ENCODE measurements at regions not wholly inside any gene's neighbourhood (a gene's known extent, or its start where the extent isn't known, plus 50 kb on each side); places are given as distances from the start of the nearest gene placed in this dataset.

DNA sequence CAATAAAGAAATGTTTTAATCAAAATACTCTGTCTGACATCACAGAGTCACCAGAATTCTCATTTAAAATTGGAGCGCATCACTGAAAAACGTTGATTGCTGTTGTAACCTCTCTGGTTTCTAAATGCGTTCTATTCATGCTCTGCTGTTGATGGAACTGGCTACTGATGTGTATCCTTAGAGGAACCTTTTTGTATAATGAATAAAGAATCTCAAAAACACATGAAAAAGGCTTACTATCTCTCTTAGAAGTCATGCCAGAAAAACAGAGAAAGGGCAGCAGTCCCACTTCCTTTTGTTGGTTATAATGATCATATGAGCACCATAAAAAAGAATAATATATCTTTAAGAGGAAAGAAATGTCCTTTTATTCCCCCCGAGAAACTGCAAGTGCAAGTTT, 615.5 kb downstream of the TLE1 start:
- TF ChIP-seq, protein P1, sequence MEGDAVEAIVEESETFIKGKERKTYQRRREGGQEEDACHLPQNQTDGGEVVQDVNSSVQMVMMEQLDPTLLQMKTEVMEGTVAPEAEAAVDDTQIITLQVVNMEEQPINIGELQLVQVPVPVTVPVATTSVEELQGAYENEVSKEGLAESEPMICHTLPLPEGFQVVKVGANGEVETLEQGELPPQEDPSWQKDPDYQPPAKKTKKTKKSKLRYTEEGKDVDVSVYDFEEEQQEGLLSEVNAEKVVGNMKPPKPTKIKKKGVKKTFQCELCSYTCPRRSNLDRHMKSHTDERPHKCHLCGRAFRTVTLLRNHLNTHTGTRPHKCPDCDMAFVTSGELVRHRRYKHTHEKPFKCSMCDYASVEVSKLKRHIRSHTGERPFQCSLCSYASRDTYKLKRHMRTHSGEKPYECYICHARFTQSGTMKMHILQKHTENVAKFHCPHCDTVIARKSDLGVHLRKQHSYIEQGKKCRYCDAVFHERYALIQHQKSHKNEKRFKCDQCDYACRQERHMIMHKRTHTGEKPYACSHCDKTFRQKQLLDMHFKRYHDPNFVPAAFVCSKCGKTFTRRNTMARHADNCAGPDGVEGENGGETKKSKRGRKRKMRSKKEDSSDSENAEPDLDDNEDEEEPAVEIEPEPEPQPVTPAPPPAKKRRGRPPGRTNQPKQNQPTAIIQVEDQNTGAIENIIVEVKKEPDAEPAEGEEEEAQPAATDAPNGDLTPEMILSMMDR (optimal IDR thresholded peaks at IDR 0.05 in 1 of 3, IDR thresholded peaks at IDR 0.05 in 1 of 3, conservative IDR thresholded peaks at IDR 0.05 in 1 of 3; ENCODE audit: extremely low read depth in 1 of 3, insufficient read depth in 2 of 3, low read length in 3 of 3) = no peak
- TF ChIP-seq EZH2 (IDR thresholded peaks at IDR 0.05; ENCODE audit: low read length) = no peak
- no peaks in the 10 kb centered on the region for H3K9me3 ChIP-seq (ENCODE audit: control insufficient read depth, low read depth, low read length)
- dilution Hi-C loops (cut with MboI; ENCODE audit: extremely low pct_ligation_motif_present, low sequenced_read_pairs) = no loop called here
- no peak overlapping the region for H3K9ac ChIP-seq (ENCODE audit: control insufficient read depth, extremely low read depth, insufficient read depth, low read length)
- H3K9me1 ChIP-seq (ENCODE audit: control insufficient read depth, extremely low read depth, insufficient read depth, low read length) = no peaks in the 10 kb centered on the region
- no peaks in the 10 kb centered on the region for H3K79me2 ChIP-seq (ENCODE audit: control insufficient read depth, insufficient read depth, low read length)
- H2AFZ ChIP-seq (ENCODE audit: control insufficient read depth, low read length) = no peak overlapping the region
- no peak overlapping the region for H3K4me2 ChIP-seq (ENCODE audit: control insufficient read depth, extremely low read depth, insufficient read depth, low read depth, low read length)
- FAIRE-seq (no peak), DNase-seq (ENCODE audit: low read depth, low spot score) (no peak)
- no peaks in the 10 kb centered on the region for H3K36me3 ChIP-seq (ENCODE audit: control insufficient read depth in 2 of 2, extremely low read depth in 1 of 2, insufficient read depth in 2 of 2, low read length in 2 of 2)
- H3K4me3 ChIP-seq (ENCODE audit: control insufficient read depth in 2 of 3, extremely low read depth in 1 of 3, insufficient read depth in 2 of 3, low read depth in 1 of 3, low read length in 3 of 3) = no peak overlapping the region
- H3K4me1 ChIP-seq (ENCODE audit: control insufficient read depth, extremely low read depth, insufficient read depth, low read length) = no peaks in the 10 kb centered on the region
- H4K20me1 ChIP-seq (ENCODE audit: control insufficient read depth, extremely low read depth, insufficient read depth, low read length) = no peaks in the 10 kb centered on the region
- H3K27ac ChIP-seq (ENCODE audit: control insufficient read depth, insufficient read depth, low read length) = no peak overlapping the region
- no peaks in the 10 kb centered on the region for H3K27me3 ChIP-seq (ENCODE audit: control insufficient read depth, extremely low read depth, insufficient read depth, low read length)

DNA sequence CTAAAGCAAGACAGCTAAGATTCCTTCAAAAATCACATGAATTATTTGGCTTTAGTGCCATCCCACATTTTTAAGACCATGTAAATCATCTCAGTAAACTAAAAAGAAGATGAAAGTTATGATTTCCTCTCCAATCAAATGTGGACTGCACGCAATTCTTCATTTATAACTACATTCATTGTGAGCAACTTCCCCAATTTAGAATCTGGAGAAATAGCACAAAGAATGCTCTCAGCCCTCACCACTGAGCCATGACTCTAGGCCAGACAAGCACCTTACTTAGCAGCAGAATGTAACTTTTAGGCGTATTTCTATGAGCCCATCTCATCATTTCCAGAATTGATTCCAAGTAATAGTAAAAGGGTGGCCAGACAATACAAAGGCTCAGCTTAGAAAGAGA, 616.6 kb downstream of the TLE1 start:
- dilution Hi-C loops (cut with MboI; ENCODE audit: extremely low pct_ligation_motif_present, low sequenced_read_pairs) = no loop called here
- H3K27me3 ChIP-seq (ENCODE audit: control insufficient read depth, extremely low read depth, insufficient read depth, low read length) = no peaks in the 10 kb centered on the region
- H3K4me2 ChIP-seq (ENCODE audit: control insufficient read depth, extremely low read depth, insufficient read depth, low read depth, low read length) = no peak overlapping the region
- no peak overlapping the region for H3K4me3 ChIP-seq (ENCODE audit: control insufficient read depth in 2 of 3, extremely low read depth in 1 of 3, insufficient read depth in 2 of 3, low read depth in 1 of 3, low read length in 3 of 3)
- H2AFZ ChIP-seq (ENCODE audit: control insufficient read depth, low read length) = no peak overlapping the region
- no peak overlapping the region for H3K9ac ChIP-seq (ENCODE audit: control insufficient read depth, extremely low read depth, insufficient read depth, low read length)
- TF ChIP-seq, protein P1 (optimal IDR thresholded peaks at IDR 0.05 in 1 of 3, IDR thresholded peaks at IDR 0.05 in 1 of 3, conservative IDR thresholded peaks at IDR 0.05 in 1 of 3; ENCODE audit: extremely low read depth in 1 of 3, insufficient read depth in 2 of 3, low read length in 3 of 3) = no peak
- no peaks in the 10 kb centered on the region for H3K4me1 ChIP-seq (ENCODE audit: control insufficient read depth, extremely low read depth, insufficient read depth, low read length)
- no peak for FAIRE-seq
- H3K27ac ChIP-seq (ENCODE audit: control insufficient read depth, insufficient read depth, low read length) = no peak overlapping the region
- H3K36me3 ChIP-seq (ENCODE audit: control insufficient read depth in 2 of 2, extremely low read depth in 1 of 2, insufficient read depth in 2 of 2, low read length in 2 of 2) = no peaks in the 10 kb centered on the region
- no peaks in the 10 kb centered on the region for H3K9me3 ChIP-seq (ENCODE audit: control insufficient read depth, low read depth, low read length)
- no peaks in the 10 kb centered on the region for H4K20me1 ChIP-seq (ENCODE audit: control insufficient read depth, extremely low read depth, insufficient read depth, low read length)
- no peaks in the 10 kb centered on the region for H3K9me1 ChIP-seq (ENCODE audit: control insufficient read depth, extremely low read depth, insufficient read depth, low read length)
- H3K79me2 ChIP-seq (ENCODE audit: control insufficient read depth, insufficient read depth, low read length) = no peaks in the 10 kb centered on the region
- DNase-seq (ENCODE audit: low read depth, low spot score) = no peak
